Endothelial cell of umbilical vein (primary cell): ENCODE measurements at regions not wholly inside any gene's neighbourhood (a gene's known extent, or its start where the extent isn't known, plus 50 kb on each side); places are given as distances from the start of the nearest gene placed in this dataset.

Experiments
- POLR2A ChIP-seq: IDR thresholded peaks from 2 replicates; pipeline ENCODE4 v1.6.1; 2012; ENCODE audit warnings: low read depth, mild to moderate bottlenecking, control low read depth, low read length
- POLR2AphosphoS5 ChIP-seq: IDR thresholded peaks from 2 replicates; pipeline ENCODE4 v1.6.1; 2012; ENCODE audit warnings: low read depth, mild to moderate bottlenecking, control low read depth, low read length, moderate library complexity; ENCODE audit not compliant: insufficient read depth
- TF ChIP-seq, protein P1 (sequence below), 2 donors: IDR thresholded peaks; 1 replicate in 1 of 2; 2 replicates in 1 of 2; pipeline ENCODE4 v1.5.1; 2011; ENCODE audit warnings: low read length in 2 of 2, mild to moderate bottlenecking in 2 of 2, moderate library complexity in 2 of 2, control low read depth in 1 of 2, inconsistent platforms in 1 of 2, low read depth in 1 of 2; ENCODE audit not compliant: insufficient read depth in 1 of 2; ENCODE audit errors: extremely low read depth in 1 of 2
- TF ChIP-seq, protein P2 (sequence below): IDR thresholded peaks from 2 replicates; pipeline ENCODE4 v1.6.1; 2011; ENCODE audit not compliant: insufficient read depth, insufficient read length

DNA sequence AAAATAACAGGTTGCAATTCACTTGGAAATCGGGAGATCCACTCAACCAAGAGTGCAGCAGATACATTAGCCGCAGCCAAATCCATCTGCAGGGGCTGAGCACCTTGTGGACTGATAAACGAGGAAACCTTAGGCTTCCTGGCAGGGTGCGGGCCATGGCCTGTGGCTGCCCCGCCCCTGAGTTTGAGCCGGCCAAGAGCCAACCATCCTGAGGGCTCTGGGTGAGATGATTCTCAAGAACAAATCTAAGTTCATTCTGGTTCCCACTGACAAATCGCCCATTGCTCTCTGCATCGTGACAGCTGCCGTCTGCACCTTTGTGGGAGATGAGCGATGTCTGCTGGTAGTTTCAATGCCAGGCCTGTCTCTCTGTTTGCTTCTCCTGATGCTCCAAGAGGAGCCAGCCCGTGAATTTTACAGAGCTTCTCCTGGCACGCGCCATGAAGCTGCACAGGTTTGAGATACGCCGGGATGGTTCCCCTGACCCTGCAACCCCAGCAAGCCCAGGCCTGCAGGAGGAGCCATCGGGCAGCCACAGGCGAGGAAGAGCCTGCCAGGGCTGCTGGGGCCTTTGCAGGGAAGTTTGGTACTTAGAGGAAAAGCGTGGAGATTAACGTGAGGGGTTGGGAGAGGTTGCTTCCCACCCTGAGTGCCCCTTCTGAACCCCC lies 154.0 kb downstream of the OLFM1 start:
- TF ChIP-seq, protein P1, sequence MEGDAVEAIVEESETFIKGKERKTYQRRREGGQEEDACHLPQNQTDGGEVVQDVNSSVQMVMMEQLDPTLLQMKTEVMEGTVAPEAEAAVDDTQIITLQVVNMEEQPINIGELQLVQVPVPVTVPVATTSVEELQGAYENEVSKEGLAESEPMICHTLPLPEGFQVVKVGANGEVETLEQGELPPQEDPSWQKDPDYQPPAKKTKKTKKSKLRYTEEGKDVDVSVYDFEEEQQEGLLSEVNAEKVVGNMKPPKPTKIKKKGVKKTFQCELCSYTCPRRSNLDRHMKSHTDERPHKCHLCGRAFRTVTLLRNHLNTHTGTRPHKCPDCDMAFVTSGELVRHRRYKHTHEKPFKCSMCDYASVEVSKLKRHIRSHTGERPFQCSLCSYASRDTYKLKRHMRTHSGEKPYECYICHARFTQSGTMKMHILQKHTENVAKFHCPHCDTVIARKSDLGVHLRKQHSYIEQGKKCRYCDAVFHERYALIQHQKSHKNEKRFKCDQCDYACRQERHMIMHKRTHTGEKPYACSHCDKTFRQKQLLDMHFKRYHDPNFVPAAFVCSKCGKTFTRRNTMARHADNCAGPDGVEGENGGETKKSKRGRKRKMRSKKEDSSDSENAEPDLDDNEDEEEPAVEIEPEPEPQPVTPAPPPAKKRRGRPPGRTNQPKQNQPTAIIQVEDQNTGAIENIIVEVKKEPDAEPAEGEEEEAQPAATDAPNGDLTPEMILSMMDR (IDR thresholded peaks at IDR 0.05; ENCODE audit: extremely low read depth in 1 of 2, insufficient read depth in 1 of 2, low read depth in 1 of 2, low read length in 2 of 2) = no peak
- TF ChIP-seq, protein P2, sequence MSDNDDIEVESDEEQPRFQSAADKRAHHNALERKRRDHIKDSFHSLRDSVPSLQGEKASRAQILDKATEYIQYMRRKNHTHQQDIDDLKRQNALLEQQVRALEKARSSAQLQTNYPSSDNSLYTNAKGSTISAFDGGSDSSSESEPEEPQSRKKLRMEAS = no peak
- TF ChIP-seq POLR2AphosphoS5 (no peak), POLR2A (no peak)
